Coronary artery (tissue), 2 donors: ENCODE measurements at regions not wholly inside any gene's neighbourhood (a gene's known extent, or its start where the extent isn't known, plus 50 kb on each side); places are given as distances from the start of the nearest gene placed in this dataset.

Source experiments
- DNase-seq: peaks from one replicate; pipeline ENCODE4 v3.0.0-alpha.2; 2017; ENCODE audit warnings: low spot score
- H3K27ac ChIP-seq, 2 donors: fragments of 200-600 bp; sonication (generic); one replicate each; pipeline ENCODE4 v1.5.1; 2016 to 2019
- H3K4me3 ChIP-seq: fragments of 200-600 bp; sonication (generic); 2 replicates; pipeline ENCODE4 v1.5.1; 2016; ENCODE audit warnings: mild to moderate bottlenecking, moderate library complexity
- CTCF ChIP-seq: fragments of 200-600 bp; sonication (generic); IDR thresholded peaks from one replicate; pipeline ENCODE4 v1.5.1; 2019; ENCODE audit warnings: antibody characterized with exemption

- Histone ChIP-seq H3K4me3 (no peak overlapping the region), H3K27ac (no peak overlapping the region)
- no peak for TF ChIP-seq CTCF
- DNase-seq, result no peak
These were observed 56.7 kb upstream of the NAA35 start for GRCh38 chr9:85884256-85884655.

- TF ChIP-seq CTCF, result no peak
- Histone ChIP-seq H3K4me3 (no peak overlapping the region), H3K27ac (no peak overlapping the region)
- no peak for DNase-seq
These were observed 50.0 kb upstream of the NAA35 start for GRCh38 chr9:85890962-85891361.
